HG03439 (cell line): ENCODE measurements at regions not wholly inside any gene's neighbourhood (a gene's known extent, or its start where the extent isn't known, plus 50 kb on each side); places are given as distances from the start of the nearest gene placed in this dataset.
"Not testable (repeated sequence)": the region's sequence is repeated elsewhere in the genome, so short reads cannot be mapped to it uniquely, and the experiment has no call there.

Experiments used
- ATAC-seq: cut with Tn5 transposase; IDR thresholded peaks from one replicate; pipeline ENCODE4 v1.9.1; 2021; ENCODE audit warnings: mild to moderate bottlenecking, moderate library complexity; ENCODE audit not compliant: unreplicated experiment

DNA sequence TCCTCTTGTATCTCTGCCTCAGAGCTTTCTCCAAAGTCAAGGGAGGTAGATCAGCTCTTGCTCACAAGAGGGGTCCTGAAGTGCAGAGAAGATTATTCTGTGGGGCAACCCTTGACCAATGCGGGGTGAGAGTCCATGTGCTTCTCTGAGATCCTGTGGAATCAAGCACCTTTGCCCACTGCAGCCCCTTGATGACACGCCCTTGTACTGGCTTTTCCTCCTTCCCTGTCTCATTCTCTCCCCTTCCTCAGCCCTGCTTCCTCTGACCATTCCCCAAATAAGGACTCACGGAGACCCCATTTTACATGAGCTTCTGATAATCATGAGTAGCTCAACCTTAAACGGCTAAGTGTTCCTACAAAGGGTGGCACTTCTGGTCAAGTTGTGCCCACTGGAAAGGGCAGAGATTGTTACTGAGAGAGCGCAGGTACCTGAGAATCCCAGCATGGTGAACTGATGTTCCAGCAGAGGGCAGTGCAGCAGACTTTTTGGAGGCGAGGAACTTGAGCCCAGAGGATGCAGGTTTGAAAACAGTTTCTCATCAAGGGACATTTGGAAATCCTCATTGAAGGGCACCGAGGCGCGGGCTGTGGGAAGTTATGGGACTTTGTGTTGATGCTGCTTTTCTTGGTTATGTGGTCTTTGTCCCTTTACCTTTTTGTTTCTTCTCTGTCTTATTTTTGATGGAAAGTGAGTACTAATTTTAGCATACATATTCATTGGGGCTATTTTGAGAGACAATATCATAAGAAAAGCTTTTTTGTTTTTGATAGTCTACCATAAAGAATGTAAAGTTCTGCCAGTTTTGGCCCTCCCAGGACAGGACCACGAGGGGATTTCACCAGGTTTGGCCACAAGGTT, 201.3 kb downstream of the RBM46 start:
- ATAC-seq: peak; percentile 55

DNA sequence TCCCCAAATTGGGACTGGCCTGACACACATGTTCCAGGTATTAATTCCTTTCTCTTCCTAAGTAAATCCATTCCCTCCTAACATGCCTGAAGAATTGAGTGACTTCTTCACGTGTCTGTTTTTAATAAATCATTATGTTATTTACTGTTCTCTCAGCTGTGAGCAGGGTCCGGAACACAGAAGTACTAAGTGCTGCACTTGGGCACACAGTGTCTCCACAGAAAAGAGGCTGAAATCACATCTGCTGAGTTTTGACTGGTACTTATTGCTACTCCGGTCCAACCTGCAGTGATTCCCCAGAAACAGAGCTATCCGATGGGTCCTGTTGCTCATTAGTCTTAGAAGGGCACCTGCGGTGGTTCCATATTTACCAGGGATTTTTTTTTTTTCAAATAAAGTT, 202.6 kb downstream of the RBM46 start:
- ATAC-seq: no peak

DNA sequence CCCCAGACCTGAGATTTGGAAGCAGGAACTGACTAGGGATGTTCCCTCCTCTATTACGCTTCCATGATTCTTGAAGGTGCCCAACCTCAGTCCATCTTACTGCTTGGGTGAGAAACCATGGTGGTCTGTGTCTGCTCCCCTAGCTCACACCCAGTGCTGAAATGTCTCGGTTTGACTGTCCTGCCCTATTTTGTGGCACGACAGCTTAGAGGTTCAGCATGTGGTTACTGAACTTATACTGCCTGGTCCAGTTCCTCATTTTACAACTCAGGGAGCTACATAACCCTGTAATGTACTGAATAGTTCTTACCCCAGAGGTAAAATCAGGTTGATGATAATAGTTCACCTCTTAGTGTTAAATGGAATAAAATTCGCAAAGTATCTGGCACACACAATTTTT, 203.1 kb downstream of the RBM46 start:
- peak; percentile 98 for ATAC-seq

DNA sequence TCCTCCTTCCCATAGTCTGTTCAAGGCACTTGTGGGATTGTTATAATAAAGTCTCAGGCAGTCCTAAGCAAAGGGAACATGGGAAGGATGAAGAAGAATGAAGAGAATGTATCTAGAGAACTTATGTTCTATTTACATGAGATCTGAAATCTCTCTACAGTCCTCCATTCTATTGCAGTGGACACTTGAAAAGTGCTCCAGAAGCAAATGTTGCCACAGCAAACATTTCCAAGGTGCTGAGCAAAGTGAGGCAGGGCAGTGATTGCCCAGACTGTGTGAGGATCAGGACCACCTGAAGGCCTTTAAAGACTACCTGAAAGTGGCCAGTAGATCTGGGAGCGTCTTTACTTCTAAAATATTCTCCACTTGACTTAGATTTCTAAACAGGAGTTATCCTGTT, 203.5 kb downstream of the RBM46 start:
- ATAC-seq: no peak

DNA sequence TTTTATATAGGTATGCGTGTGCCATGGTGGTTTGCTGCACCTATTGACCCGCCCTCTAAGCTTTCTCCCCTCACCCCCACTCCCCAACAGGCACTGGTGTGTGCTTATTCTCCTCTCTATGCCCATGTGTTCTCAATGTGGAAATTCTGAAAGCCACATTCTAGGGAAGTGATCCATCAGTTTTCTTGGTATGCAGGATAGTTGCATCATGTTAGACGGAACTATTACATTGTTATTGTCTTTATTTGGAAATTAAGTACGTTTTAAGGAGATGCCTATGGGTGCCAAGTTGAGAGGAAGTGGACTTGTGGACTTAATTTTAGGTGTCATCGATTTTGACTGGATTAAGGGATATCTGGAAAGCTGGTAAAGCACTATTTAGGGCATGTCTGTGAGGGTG, 204.6 kb downstream of the RBM46 start:
- ATAC-seq: no peak

DNA sequence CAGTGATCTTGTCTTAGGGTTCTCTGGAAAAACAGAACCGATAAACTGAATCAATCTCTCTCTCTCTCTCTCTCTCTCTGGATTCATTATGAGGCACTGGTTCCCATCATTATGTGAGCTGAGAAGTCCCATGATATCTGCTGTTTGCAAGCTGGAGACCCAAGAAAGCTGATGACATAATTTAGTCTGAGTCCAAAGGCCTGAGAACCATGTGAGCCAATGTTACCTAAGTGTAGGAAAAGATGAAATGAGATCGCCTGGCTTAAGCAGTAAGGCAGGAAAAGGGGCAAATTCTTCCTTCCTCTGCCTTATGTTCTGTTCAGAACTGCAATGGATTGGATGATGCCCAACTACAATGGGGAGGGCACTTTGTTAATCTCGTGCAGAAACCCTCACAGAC, 207.4 kb downstream of the RBM46 start:
- no peak for ATAC-seq

DNA sequence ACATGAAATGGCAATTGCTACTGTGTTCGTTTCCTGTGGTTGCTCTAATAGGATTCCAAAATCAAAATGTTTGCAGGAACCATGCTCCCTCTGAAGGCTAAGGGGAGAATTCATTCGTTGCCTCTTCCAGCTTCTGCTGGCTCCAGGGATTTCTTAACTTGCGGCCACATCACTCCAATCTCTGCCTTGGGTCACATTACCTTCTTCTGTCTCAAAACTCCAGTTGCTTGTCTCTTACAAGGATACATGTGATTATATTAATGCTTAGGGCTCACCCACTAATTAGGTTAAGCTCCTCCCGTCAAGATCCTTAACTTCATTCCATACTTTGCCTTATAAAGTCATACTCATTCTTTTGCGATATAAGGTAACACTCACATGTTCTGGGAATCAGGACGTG, 208.4 kb downstream of the RBM46 start:
- ATAC-seq: no peak

DNA sequence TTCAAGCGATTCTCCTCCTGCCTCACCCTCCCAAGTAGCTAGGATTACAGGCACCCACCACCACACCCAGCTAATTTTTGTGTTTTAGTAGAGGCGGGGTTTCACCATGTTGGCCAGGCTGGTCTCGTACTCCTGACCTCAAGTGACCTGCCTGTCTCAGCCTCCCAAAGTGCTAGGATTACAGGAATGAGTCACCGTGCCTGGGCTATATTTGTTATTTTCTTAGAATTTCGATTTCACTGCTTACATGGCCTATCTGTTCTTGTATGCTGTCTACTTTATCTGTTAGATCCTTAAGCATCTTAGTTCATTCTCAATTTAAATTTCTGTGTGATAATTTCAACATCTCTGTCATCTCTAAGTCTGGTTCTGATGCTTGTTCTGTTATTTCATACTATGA, 210.6 kb upstream of the NPY2R start:
- ATAC-seq: not testable (repeated sequence)

DNA sequence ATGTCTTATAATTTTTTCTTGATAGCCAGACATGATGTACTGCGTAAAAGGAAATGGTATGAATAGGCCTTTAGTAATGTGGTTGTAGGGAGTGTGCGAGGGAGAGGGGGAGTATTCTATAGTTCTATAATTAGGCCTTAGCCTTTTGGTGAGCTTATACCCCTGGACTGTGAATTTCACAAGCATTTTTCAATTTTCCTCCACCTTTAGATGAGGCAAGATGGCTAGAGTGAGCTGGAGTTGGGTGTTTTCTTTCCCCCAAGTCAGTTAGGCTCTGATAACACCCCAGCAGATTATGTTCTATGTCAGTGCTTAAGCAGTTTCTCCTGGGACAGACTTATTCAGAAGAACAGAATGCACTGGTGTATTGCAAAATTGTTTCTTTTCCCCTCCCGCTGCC, 210.2 kb upstream of the NPY2R start:
- ATAC-seq: no peak

DNA sequence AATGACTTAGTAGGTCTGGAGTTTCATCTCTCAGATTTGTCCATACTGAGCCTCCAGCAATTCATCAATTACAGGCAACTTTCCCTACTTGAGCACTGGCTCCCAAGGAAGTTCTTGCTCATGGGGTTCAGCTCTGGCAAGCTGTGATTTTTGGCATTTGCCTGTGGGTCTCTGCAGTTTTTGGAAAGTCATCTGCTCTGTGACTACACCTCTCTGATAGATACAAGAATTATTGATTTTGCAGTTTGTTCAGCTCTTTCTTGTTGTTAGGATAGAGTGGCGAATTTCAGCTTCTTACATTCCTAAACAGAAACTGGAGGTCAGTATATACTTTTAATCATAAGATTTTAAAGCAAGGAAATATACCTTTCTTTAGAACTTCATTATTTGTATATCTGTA, 209.7 kb upstream of the NPY2R start:
- ATAC-seq: no peak

DNA sequence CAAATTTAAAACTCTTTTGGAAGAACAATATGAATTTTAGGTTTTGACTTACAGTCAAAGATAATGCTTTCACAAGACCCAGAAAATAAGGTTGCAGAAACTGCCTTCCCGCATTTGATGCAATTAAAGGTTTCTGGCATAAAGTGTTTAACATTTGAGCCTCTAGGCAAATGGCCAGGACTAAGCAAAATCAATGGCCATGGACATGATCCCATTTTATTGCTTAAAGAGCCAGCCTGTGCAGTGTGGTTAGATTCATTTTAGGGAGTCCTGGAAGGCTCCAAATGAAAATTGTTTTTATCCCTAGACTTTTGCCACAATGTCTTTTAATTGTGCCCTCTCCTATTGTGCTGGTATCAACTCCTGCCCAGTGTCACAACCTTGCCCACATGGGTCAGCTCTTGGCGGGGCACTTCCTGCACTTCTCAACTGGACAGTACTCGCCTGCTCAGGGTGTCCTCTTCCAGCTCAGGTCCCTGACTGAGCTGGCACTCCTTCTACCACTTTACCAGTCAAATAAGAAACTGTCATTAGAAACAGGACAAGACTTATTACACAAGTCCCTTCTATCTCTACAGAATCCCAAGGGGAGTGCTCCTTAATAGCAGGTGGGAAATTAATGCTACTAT, 208.4 kb upstream of the NPY2R start:
- ATAC-seq: no peak

DNA sequence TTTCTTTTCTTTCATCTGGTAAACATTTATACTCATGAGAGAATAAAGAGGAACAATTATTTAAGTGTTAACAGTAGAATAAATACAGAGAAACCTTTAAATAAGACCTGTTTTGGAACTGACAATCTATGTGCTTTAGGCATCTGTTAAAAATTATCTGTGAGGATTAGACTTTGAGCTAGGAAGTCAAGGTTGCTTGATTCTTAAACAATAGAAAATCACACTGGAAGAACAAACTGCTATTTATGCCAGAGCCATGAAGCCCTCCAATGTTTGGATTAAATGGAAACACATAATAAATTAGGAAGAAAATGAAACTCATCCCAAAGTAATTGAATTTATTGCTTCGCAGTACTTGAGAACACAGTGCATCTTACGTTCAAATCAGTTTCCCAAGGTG, 207.2 kb upstream of the NPY2R start:
- no peak for ATAC-seq

DNA sequence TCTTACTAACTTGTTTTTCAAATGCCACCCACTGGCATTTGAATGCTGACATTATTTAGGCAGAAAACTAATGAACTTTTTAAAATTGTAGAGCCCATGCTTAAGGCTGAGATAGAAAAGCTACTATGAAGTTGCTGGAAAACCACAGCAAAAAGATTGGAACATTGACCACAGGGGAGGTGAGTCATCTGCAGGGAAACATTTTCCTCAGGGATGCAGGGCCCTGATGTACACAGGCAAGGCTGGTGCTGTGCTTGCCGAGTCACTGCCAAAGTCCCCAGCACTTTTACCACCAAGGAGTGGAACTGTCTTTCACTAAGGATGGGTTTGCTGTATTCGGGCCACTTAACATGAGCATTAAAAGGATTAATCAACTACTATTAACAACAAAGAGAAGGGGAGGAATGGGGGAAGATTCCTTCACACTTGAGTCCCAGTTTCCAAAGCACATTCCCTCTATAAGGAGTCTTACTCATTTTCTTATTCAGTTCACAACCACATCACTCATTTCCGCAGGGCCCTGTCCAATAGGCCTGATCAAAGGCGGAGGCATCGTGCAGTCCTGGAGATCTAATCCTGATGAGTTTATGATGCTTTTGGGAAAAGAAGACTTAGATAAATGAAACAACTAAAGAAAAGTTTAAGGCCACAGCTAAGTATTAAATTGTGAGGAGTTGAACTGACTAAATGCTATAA, 202.9 kb upstream of the NPY2R start:
- ATAC-seq: no peak

DNA sequence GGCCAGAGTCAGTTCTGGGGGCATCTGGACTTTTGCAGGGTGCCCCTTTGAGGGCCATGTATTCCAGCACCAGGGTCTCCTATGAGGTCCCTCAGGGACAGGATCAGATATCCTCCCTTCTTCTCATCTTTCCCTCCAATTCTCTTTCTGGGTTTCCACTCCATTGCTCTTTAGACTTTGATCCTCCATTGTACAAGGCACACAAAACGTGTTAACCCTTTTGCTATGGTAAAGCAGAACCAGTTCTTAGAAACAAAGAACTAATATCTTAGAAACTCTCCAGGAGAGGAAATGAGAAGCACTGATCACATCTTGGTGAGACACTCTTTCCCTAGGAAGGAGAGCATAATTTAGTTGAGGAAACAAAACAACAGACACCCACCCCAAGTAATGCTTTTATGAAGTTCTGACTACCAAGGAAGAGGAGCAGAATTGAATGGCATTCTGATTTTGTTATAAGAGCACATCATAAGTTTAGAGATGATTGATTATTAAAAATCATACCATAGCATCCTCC, 200.7 kb upstream of the NPY2R start:
- no peak for ATAC-seq

DNA sequence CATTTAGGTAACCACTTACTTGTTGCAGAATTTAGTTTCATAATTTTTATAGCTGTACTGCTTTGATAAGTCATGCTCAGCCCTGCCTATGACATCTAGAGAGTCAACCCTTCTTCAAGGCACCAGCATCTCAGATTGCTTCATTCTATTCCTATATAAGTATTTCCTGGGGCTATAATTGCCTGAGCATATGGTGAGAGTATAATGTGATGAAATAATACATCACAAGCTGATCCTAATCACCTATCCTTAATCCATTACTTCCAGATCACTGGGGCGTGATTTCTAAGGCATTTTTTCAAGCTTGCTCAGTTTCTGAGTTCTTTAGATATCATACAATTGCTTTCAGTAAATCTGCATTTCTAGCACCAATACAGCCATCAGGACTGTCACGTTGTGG, 200.0 kb upstream of the NPY2R start:
- no peak for ATAC-seq

DNA sequence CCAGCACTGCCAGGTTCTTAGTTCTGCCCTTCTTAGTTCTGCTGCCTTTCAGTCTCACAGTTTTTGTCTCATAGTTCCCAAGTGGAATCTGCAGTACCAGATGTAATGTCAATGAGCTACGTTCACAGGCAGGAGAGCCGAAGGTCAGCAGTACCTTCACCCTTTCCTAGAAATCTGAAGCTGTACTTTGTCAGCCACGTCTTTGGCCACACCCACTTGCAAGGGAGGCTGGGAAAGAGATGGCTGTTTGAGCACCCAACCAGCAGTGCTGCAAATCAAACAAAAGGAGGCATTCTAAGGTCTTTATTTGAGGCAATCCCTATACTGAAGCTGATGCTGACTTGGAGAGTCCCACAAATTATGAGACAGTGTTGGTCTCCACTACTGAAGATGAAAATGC, 199.1 kb upstream of the NPY2R start:
- no peak for ATAC-seq

DNA sequence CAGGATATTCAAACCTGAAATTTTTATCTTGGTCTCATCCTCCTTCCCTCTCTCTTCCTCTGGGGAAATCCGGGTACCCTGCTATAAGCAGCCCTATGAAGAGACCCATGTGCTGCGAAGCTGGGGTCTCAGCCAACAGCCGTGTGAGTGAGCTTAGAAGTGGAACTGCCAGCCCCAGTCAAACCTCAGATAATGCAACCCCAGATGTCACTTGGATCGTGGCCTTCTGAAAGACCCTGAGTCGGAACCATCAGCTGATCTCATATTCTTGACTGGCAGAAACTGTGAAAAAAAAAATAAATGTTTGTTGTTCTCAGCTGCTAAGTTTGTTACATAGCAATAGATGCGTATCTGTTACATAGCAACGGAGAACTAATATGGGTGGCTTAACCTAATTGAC, 198.1 kb upstream of the NPY2R start:
- no peak for ATAC-seq

DNA sequence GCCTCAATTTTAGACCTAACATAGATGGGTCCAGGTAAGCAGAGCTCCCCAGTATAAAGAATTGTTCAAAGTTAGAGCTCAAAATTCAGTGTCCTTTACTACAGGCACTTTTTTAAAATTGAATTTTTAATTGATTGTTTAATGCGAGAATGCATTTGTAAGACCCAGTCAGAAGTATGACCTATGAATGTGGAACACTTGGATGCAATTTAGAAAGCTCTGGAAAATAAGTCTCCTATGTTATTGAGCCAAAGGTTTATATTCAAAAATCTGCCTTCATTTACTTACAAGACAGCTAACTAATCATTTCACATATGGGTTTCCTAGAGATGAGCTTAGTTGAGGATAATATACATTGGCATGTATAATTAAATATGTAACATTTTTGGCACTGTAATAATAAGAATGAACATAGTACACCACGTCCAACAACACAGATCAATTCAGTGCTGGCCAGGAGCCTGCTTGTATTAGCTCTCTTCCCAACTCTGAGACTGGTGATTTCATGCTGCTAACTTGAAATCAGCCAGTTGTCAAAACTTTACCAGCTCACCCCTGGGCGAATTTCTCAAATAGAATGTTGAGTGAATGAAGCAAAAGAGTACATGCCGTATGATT, 197.2 kb upstream of the NPY2R start:
- no peak for ATAC-seq

DNA sequence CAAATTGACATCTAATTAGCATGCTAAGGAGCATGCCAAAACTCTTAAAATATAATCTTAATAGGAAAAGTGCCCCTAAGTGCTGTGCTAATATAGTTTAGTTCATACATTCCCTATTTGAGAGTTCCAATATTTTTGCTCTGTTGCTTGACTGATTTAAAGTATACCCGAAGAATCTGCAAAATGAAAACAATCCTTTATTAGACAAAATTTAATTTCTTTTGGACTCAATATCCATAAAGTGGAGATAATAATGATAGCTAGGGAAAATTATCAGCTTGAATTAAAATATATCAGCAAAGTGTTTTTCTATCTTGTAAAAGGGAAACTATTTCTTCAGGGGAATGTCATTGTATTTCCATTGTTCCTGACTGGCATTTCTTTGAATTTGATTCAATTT, 196.0 kb upstream of the NPY2R start:
- ATAC-seq: no peak

DNA sequence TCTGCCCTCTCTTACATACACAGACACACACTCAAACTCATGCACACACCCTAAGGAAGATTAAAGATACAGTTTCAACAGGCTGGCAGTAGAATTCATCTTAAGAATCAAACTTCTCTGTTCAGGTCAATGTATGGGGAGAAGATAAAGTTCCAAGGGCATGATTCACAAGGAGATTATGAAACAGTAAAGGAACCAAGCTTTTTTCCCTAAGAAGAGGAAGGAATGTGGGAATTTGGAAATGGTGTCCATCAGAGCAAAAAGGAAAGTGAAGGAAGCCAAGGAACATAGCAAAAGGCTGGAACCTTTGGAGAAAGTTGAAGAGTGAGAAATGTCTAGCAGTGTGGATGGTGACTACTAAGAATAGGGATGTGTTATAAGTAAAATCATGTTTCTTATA, 191.0 kb upstream of the NPY2R start:
- ATAC-seq: no peak

DNA sequence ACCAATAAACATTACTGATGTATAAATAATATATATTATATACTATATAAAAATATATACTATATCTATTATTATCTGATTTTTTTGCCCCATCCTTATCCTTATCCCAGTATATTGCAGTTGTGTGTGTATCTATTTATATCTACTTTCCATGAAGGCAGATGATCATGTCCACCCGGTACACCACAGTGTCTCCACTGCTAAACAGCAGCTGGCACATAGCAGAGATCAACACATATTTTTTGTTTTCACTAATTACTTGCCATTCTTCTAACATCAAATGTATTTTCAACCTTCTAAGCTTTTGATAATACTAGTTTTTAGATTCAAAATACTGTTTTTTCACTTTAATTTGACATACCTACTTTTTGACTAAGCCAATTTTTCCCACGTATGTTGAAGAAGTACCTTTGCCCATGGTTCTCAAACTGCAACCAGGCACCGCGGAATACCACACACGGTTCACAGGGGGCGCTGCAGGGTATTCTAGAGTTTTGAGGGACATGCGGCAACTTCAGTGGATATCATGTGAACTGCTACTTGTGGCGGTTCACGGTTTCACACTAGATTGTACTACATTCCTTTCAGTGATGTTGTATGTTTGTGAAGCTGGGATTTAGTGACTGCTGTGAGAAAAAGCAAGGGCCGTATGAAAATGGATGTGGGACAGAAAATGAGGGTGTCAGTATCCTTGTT, 182.5 kb upstream of the NPY2R start:
- ATAC-seq: no peak
